Islet precursor cell (in vitro differentiated cells): ENCODE measurements at regions not wholly inside any gene's neighbourhood (a gene's known extent, or its start where the extent isn't known, plus 50 kb on each side); places are given as distances from the start of the nearest gene placed in this dataset.

Experiments used
- DNase-seq: peaks from one replicate; pipeline ENCODE4 v3.0.0-alpha.2; 2018

DNA sequence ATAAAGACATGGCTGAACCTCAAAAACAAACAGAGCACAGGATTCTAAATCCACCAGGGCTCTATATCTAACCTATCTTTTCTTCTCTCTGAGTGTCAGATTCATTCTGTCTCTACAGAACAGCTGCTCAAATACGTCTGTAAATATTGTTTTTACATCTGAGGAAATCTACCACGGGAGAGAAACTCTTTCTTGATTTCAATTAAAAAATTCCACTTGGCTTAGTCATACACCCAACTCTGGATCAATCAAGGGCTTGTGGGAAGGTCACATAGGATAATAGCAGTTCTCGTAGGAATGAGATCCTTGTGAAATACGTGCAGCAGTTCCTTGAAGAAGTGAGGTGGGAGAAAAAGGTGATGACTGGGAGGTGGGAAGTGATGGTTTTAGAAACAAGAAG lies 1355.7 kb upstream of the ADGRL2 start:
- no peak for DNase-seq

DNA sequence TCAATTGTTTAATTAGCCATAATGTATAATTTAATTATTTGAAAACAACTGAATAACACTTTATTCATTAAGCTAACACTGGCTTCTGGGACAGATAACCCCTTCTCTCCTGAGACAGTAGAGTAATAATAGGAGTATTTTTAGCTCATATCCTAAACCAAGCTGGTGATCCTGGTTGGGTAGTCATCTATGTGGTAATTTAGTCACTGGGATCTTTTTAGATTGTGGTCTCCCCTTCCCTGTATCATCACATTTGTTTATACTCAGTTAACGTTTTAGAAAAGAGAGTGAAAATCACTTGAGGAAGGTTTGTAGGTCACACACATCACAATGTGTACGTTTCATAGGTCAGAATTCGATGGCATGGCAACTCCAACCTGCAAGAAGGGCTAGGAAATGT lies 1356.6 kb upstream of the ADGRL2 start:
- no peak for DNase-seq

GRCh38 chr1:80441664-80442063 lies 1359.1 kb upstream of the ADGRL2 start:
- peak; percentile 61 for DNase-seq

DNA sequence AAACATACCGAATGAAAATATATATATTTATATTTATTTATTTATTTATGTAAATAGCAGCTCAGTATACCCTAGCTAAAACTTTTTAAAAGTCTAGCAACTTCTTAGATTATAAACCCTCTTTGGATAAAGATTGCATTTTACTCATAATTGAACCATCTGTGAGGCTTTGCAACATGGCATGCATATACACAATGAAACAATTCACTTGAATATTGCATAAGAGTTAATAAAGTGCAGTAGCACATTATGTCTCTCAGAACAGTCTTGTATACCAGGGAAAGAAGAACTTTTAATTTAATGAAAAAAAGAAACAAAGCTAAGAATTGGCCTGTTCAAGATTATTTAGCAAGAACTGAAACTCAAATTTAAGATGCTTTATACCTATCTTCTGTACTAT lies 1363.9 kb upstream of the ADGRL2 start:
- DNase-seq = no peak

GRCh38 chr1:80427881-80428280 lies 1372.9 kb upstream of the ADGRL2 start:
- no peak for DNase-seq

- no peak for DNase-seq
Measured at GRCh38 chr1:80424249-80424648, 1376.5 kb upstream of the ADGRL2 start.

GRCh38 chr1:80418134-80418533 lies 1382.6 kb upstream of the ADGRL2 start:
- no peak for DNase-seq

- DNase-seq = peak; percentile 61
Measured at GRCh38 chr1:80417671-80418070, 1383.1 kb upstream of the ADGRL2 start.

GRCh38 chr1:80413969-80414368 lies 1386.8 kb upstream of the ADGRL2 start:
- no peak for DNase-seq

- DNase-seq = no peak
Measured at GRCh38 chr1:80410233-80410632, 1390.5 kb upstream of the ADGRL2 start.

DNA sequence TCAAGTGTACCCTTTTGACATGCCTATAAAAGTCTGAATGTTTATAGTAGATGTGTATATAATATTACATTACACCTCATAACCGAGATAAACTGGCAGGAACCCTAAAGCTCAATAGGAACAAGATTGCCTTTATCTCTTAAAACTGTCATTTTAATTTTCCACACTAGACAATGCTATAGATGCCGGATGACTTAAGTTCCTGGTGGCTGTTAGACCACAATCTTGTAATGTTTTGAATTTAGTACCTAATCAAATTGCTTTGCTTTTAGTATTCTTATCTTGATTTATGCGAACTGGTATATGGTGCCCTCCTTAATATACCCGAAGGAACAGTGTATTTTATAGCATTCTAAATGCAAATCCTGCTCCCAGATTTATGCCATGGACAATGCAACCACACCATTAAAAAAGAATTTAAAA lies 1397.0 kb upstream of the ADGRL4 start:
- no peak for DNase-seq

- DNase-seq = no peak
Measured at GRCh38 chr1:80402625-80403024, 1396.1 kb upstream of the ADGRL4 start.

- no peak for DNase-seq
Measured at GRCh38 chr1:80401757-80402156, 1395.2 kb upstream of the ADGRL4 start.

- no peak for DNase-seq
Measured at GRCh38 chr1:80392529-80392928, 1386.0 kb upstream of the ADGRL4 start.

GRCh38 chr1:80385650-80386049 lies 1379.1 kb upstream of the ADGRL4 start:
- DNase-seq = no peak

DNA sequence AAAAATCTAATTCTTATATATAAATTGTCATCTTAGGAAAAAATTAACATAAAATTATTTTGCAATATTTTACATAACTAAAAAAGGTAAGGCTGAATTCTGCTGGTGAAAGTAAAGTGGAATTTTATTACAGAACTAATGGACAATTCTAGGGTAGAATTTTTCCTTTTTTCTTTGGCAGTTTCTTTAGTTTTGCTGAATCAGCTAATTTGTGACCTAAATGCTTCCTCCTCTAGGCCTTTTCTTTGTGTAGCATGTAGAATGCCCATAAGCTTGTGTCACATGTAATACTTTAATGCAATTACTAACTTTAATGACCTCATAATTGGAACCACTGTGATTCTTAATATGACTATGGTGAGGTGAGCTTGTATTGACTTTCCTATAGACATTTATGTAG lies 1378.4 kb upstream of the ADGRL4 start:
- DNase-seq = no peak

GRCh38 chr1:80384083-80384830 lies 1377.7 kb upstream of the ADGRL4 start:
- no peak for DNase-seq

DNA sequence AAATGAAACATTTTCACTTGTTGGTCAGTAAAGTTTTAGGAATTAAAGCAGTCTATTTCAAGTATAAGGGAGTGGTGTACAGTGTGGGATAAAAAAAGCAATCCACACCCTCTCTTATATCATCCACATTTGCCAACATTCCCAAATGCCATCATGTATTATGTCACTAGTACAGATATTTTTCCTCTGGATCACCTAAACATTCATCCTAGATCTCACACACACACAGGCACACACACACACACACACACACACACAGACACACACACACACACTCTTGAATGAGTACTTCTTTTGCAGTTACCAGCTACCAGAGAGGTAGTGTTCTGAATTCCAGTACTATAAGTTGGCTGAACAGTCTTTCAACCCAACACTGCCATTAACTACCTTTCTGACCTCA lies 1369.1 kb upstream of the ADGRL4 start:
- DNase-seq = peak; percentile 75

DNA sequence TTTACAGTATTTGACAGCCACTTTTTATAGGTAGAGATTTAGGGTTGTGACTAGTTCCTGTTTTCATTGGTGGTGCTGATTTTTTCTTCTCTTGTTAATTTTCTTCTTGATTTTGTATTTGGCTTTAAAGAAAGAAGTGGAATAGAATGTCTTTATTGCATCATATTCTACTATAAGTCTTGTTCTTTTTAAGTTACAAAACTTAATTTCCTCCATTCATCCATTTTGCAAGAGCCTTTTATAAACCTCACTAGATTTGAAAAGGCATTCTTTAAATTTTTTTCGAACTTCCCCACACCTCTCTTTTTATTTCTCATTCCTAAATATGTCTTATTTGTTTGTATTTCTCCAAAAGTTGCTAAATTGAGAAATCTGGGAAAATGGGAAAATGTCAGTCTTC lies 1368.6 kb upstream of the ADGRL4 start:
- no peak for DNase-seq

DNA sequence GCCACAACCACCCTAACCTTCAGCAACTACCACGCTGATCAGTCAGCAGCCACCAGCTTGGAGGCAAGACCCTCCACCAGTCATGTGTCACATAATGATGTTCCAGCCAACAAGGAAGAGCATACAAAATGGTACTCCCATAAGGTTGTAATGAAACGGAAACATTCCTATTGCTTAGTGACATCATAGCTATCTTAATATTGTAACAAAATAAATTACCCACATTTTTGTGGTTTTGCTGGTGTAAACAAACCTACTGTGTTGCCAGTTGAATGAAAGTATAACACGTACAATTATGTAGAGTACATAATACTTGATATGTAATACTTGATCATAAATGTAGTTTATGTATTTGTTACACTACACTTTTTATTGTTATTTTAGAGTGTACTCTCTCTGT lies 1363.2 kb upstream of the ADGRL4 start:
- no peak for DNase-seq

- no peak for DNase-seq
Measured at GRCh38 chr1:80367058-80367457, 1360.5 kb upstream of the ADGRL4 start.

DNA sequence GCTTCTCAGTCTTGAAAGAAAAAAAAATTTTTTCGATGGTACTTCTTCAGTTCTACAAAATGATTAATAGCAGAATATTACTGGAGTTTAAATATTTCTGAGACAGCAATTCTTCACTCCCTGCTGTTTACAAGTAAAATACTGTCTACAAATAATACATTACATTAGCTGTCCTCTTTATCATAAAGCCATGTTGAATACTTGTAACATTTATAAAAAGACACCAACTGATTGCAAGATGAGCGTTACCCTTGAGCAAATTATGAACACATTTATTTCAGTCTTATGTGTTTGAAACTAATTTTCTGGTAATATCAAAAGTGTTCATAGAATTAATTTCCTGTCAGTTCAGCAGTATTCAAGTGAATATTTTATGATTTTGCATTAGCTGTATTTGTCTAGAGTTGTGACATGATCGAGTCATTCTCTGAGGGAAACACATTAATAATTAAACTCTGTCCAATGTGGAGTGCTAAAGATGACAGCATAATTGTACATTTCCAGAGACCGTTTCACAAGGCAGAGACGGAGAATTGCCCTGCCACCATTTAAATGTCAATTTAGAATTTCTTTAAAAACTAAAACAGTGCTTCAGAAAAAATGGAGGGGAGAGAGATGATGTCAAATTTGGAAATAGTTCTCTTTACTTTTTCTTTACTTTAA lies 1359.0 kb upstream of the ADGRL4 start:
- no peak for DNase-seq

- DNase-seq = no peak
Measured at GRCh38 chr1:80363689-80364475, 1357.4 kb upstream of the ADGRL4 start.

DNA sequence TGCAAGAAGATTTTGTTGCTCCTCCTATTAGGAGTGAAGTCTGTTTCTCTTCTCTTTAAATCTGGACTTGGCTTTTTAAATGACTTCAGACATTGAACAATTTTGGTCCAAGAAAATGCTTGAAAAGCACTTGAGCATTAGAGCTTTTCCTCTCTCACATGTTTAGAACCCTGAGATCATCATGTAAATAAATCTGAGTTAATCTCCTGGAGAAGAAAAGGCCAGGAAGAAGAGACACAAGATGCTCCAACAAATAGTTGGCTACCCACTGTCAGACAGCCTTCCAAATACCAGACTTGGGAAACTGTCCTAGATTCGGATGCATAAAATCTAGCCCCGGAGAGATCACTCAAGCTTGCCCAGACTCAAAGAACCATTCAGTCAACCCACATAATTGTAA lies 1353.1 kb upstream of the ADGRL4 start:
- DNase-seq = no peak
